ENCODE measurements at regions not wholly inside any gene's neighbourhood (a gene's known extent, or its start where the extent isn't known, plus 50 kb on each side); places are given as distances from the start of the nearest gene placed in this dataset.

DNA sequence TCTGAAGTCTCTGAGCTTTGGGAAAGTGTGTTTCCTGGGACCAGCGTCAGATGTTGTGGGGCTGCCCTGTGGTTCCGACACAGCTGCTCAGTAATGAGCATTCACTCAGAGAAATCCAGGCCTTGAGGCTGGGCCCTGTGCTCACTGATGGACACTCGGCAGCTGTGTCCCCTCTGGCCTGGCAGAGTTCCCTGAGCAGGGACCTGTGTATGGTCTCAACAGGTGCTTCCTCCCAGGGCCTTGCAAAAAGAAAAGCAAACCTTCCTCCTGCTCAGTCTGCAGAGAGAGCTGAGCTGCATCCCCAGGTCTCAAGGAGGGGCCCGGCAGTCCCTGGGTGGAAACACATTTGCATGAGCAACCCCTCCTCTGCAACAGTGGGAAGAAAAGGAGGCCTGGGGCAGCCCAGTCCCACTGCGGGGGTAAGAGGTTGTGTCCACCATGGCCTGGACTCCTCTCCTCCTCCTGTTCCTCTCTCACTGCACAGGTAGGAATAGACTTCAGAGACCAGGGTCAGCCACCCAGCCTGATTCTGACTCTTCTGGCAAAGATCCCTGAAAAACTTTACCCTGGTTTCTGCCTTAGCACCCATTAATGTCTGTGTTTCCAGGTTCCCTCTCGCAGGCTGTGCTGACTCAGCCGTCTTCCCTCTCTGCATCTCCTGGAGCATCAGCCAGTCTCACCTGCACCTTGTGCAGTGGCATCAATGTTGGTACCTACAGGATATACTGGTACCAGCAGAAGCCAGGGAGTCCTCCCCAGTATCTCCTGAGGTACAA lies 131.2 kb downstream of the VPREB1 start:
- TF ChIP-seq, protein P1, sequence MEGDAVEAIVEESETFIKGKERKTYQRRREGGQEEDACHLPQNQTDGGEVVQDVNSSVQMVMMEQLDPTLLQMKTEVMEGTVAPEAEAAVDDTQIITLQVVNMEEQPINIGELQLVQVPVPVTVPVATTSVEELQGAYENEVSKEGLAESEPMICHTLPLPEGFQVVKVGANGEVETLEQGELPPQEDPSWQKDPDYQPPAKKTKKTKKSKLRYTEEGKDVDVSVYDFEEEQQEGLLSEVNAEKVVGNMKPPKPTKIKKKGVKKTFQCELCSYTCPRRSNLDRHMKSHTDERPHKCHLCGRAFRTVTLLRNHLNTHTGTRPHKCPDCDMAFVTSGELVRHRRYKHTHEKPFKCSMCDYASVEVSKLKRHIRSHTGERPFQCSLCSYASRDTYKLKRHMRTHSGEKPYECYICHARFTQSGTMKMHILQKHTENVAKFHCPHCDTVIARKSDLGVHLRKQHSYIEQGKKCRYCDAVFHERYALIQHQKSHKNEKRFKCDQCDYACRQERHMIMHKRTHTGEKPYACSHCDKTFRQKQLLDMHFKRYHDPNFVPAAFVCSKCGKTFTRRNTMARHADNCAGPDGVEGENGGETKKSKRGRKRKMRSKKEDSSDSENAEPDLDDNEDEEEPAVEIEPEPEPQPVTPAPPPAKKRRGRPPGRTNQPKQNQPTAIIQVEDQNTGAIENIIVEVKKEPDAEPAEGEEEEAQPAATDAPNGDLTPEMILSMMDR (IDR thresholded peaks at IDR 0.05) = no peak
- no peak for TF ChIP-seq EZH2 (IDR thresholded peaks at IDR 0.05; ENCODE audit: borderline replicate concordance, insufficient read depth, low read depth, low read length, poor library complexity, severe bottlenecking)
